NCI-H2081 treated with DMSO at 0.1 percent for 48 hours (cell line): ENCODE measurements at regions not wholly inside any gene's neighbourhood (a gene's known extent, or its start where the extent isn't known, plus 50 kb on each side); places are given as distances from the start of the nearest gene placed in this dataset.
"Not testable (repeated sequence)": the region's sequence is repeated elsewhere in the genome, so short reads cannot be mapped to it uniquely, and the experiment has no call there.

ENCODE experiments used
- DNase-seq: peaks from one replicate; lab custom pipeline; 2025; lab: John Stamatoyannopoulos, UW

GRCh38 chr7:13578294-13578693 lies 411.2 kb downstream of the ETV1 start:
- no peak for DNase-seq

GRCh38 chr7:13581097-13581496 lies 408.4 kb downstream of the ETV1 start:
- no peak for DNase-seq

- no peak for DNase-seq
Observed at GRCh38 chr7:13593854-13594253, 395.6 kb downstream of the ETV1 start.

GRCh38 chr7:13602036-13602435 lies 387.4 kb downstream of the ETV1 start:
- DNase-seq: no peak

GRCh38 chr7:13603016-13603415 lies 386.4 kb downstream of the ETV1 start:
- DNase-seq: no peak

GRCh38 chr7:13603661-13604060 lies 385.8 kb downstream of the ETV1 start:
- no peak for DNase-seq

- DNase-seq: no peak
Observed at GRCh38 chr7:13604178-13604577, 385.3 kb downstream of the ETV1 start.

- DNase-seq: no peak
Observed at GRCh38 chr7:13610372-13610771, 379.1 kb downstream of the ETV1 start.

GRCh38 chr7:13615679-13616078 lies 373.8 kb downstream of the ETV1 start:
- no peak for DNase-seq

- DNase-seq: no peak
Observed at GRCh38 chr7:13627455-13627854, 362.0 kb downstream of the ETV1 start.

GRCh38 chr7:13628239-13629001 lies 361.0 kb downstream of the ETV1 start:
- no peak for DNase-seq

GRCh38 chr7:13631207-13632049 lies 358.0 kb downstream of the ETV1 start:
- not testable (repeated sequence) for DNase-seq

GRCh38 chr7:13633857-13634256 lies 355.6 kb downstream of the ETV1 start:
- no peak for DNase-seq

GRCh38 chr7:13639396-13639795 lies 350.1 kb downstream of the ETV1 start:
- peak; percentile 95 for DNase-seq

- DNase-seq: no peak
Observed at GRCh38 chr7:13641714-13642113, 347.8 kb downstream of the ETV1 start.

GRCh38 chr7:13651167-13651566 lies 338.3 kb downstream of the ETV1 start:
- no peak for DNase-seq

- DNase-seq: no peak
Observed at GRCh38 chr7:13656330-13656729, 333.1 kb downstream of the ETV1 start.

GRCh38 chr7:13673290-13673689 lies 316.2 kb downstream of the ETV1 start:
- no peak for DNase-seq

- no peak for DNase-seq
Observed at GRCh38 chr7:13682626-13683025, 306.8 kb downstream of the ETV1 start.

GRCh38 chr7:13687500-13687899 lies 302.0 kb downstream of the ETV1 start:
- no peak for DNase-seq

GRCh38 chr7:13692548-13692947 lies 296.9 kb downstream of the ETV1 start:
- DNase-seq: no peak

- no peak for DNase-seq
Observed at GRCh38 chr7:13702251-13702650, 287.2 kb downstream of the ETV1 start.

- no peak for DNase-seq
Observed at GRCh38 chr7:13708670-13709069, 280.8 kb downstream of the ETV1 start.
